ENCODE measurements at regions not wholly inside any gene's neighbourhood (a gene's known extent, or its start where the extent isn't known, plus 50 kb on each side); places are given as distances from the start of the nearest gene placed in this dataset.

DNA sequence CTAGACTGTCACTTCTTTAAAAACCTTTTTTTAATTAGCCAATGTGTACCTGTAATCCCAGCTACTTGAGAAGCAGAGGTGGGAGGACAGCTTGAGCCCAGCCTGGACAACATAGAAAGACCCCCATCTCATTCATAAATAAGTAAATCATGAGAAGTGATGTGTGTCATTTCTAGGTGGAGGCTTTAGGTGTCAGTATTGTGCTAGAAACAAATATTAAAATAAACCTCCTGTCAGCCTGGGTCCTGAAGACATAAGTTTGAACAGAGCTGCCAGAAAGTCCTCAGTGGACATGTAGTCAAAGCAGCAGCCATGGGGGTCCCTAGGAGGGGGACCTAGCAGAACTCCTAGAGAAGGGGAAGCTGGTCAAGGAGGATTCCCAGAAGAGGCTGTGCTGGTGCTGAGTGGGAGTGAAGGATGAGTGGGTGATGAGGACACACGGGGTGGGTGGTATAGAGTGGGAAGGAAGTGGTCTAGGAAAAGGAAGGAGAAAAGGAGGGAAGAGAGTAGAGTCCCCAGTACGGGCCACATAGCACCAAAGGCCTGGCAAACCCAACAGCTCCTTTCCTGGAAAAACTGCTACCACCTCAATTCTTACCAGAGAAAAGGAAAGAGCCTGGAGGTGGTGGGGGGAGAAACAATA is 316.6 kb upstream of the NCKAP5 start:
- TF ChIP-seq POLR2A (IDR thresholded peaks at IDR 0.05): no peak
- TF ChIP-seq, protein P1, sequence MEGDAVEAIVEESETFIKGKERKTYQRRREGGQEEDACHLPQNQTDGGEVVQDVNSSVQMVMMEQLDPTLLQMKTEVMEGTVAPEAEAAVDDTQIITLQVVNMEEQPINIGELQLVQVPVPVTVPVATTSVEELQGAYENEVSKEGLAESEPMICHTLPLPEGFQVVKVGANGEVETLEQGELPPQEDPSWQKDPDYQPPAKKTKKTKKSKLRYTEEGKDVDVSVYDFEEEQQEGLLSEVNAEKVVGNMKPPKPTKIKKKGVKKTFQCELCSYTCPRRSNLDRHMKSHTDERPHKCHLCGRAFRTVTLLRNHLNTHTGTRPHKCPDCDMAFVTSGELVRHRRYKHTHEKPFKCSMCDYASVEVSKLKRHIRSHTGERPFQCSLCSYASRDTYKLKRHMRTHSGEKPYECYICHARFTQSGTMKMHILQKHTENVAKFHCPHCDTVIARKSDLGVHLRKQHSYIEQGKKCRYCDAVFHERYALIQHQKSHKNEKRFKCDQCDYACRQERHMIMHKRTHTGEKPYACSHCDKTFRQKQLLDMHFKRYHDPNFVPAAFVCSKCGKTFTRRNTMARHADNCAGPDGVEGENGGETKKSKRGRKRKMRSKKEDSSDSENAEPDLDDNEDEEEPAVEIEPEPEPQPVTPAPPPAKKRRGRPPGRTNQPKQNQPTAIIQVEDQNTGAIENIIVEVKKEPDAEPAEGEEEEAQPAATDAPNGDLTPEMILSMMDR (IDR thresholded peaks at IDR 0.05): peak in 2 of 4 donors; percentile 15 to 19

Measured in right lobe of liver (tissue), 4 donors.